ENCODE measurements at regions not wholly inside any gene's neighbourhood (a gene's known extent, or its start where the extent isn't known, plus 50 kb on each side); places are given as distances from the start of the nearest gene placed in this dataset.

GRCh38 chr17:72503556-72503955 lies 382.7 kb downstream of the SOX9 start:
- TF ChIP-seq CTCF (conservative IDR thresholded peaks at IDR 0.05; ENCODE audit: low read depth in 2 of 2) (no peak), REST (IDR thresholded peaks at IDR 0.05; ENCODE audit: unreplicated experiment) (no peak)

Measured in GM23338 (cell line).